Aorta (tissue), 5 donors: ENCODE measurements at regions not wholly inside any gene's neighbourhood (a gene's known extent, or its start where the extent isn't known, plus 50 kb on each side); places are given as distances from the start of the nearest gene placed in this dataset.

Experiments used
- ATAC-seq: fragments of 200-7000 bp; cut with Tn5 transposase; one replicate; pipeline ENCODE4 v1.9.1; 2022; ENCODE audit warnings: moderate library complexity; ENCODE audit not compliant: low FRiP score
- DNase-seq, 2 donors: peaks; one replicate each; pipeline ENCODE4 v3.0.0-alpha.2; 2020
- H3K27ac ChIP-seq, 2 donors: one replicate each; pipeline ENCODE4 v1.5.1; 2013; ENCODE audit warnings: low read length in 2 of 2, mild to moderate bottlenecking in 2 of 2, moderate library complexity in 2 of 2, control low read depth in 1 of 2, inconsistent platforms in 1 of 2, low read depth in 1 of 2
- H3K27me3 ChIP-seq, 2 donors: one replicate each; pipeline ENCODE4 v1.6.1; 2013; ENCODE audit warnings: control low read depth in 1 of 2, low read length in 1 of 2, mild to moderate bottlenecking in 1 of 2, moderate library complexity in 1 of 2; ENCODE audit not compliant: insufficient read depth in 2 of 2, control insufficient read depth in 1 of 2
- H3K36me3 ChIP-seq, 2 donors: one replicate each; pipeline ENCODE4 v1.6.1; 2013; ENCODE audit warnings: control low read depth in 1 of 2, low read length in 1 of 2, mild to moderate bottlenecking in 1 of 2; ENCODE audit not compliant: insufficient read depth in 2 of 2, control insufficient read depth in 1 of 2
- H3K4me1 ChIP-seq, 2 donors: one replicate each; pipeline ENCODE4 v1.6.1; 2013; ENCODE audit warnings: low read length in 2 of 2, control low read depth in 1 of 2, mild to moderate bottlenecking in 1 of 2, moderate library complexity in 1 of 2; ENCODE audit not compliant: insufficient read depth in 2 of 2, control insufficient read depth in 1 of 2
- H3K4me3 ChIP-seq, 2 donors: one replicate each; pipeline ENCODE4 v1.5.1; 2013; ENCODE audit warnings: low read length in 2 of 2, control low read depth in 1 of 2, mild to moderate bottlenecking in 1 of 2
- H3K9me3 ChIP-seq: one replicate; pipeline ENCODE4 v1.6.1; 2013; ENCODE audit warnings: mild to moderate bottlenecking, low read length; ENCODE audit not compliant: control insufficient read depth
- WGBS, 2 donors: extraction: QIAGEN DNeasy Blood & Tissue Kit; methylation state at CpG; one replicate each; pipeline ENCODE4 v1.1.7; 2013; 5-methylcytosine and 5-hydroxymethylcytosine counted together
- intact Hi-C, 2 donors: fragments of 100-400 bp; cut with DNase I; formaldehyde crosslinking; loops; one replicate each; pipeline versions ENCODE4 v1.14.2 to v1.15.0; 2022
- donor health status: healthy with polysubstance abuse.
- donor health status: Bipolar disorder and iron deficiency.
- donor health status: DM: no; HTN: no; CAD: no.
- donor health status: DM: no; HTN: no; CAD: no.
- donor health status: DM: yes; HTN: yes; CAD: no.

GRCh38 chr10:55019439-55019838 lies 218.4 kb upstream of the PCDH15 start:
- DNase-seq, result no peak
- Histone ChIP-seq H3K4me3 (no peak overlapping the region), H3K27me3 (no peaks in the 10 kb centered on the region), H3K36me3 (no peaks in the 10 kb centered on the region), H3K4me1 (no peaks in the 10 kb centered on the region), H3K27ac (no peak overlapping the region), H3K9me3 (no peaks in the 10 kb centered on the region)
- WGBS, 2 donors, result 17 to 20% methylated on average over 2 of the region's 2 CpGs
- intact Hi-C loops, result no loop called here
- no peak for ATAC-seq

DNA sequence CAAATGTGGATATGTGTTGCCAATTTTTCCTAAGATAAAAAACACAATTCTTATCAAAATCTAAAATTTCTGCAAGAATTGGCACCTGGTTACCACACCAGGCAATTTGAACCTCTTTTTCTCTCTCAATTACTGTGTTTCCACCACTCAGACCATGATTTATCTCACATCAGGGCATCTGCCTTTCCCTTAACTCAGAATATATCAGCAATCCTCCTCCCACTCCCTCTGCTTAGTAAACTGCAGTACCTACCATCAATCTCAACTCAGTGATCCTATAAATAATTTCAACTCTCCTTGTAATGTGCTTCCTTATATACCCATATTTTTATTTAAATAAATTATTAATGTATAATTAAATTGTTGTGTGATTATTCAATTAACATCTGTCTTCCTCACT lies 212.3 kb upstream of the PCDH15 start:
- Histone ChIP-seq H3K27me3 (no peaks in the 10 kb centered on the region), H3K4me3 (no peak overlapping the region), H3K9me3 (no peaks in the 10 kb centered on the region), H3K36me3 (no peaks in the 10 kb centered on the region), H3K27ac (no peak overlapping the region), H3K4me1 (no peaks in the 10 kb centered on the region)
- intact Hi-C loops, result no loop called here
- no peak for ATAC-seq
- no peak for DNase-seq

DNA sequence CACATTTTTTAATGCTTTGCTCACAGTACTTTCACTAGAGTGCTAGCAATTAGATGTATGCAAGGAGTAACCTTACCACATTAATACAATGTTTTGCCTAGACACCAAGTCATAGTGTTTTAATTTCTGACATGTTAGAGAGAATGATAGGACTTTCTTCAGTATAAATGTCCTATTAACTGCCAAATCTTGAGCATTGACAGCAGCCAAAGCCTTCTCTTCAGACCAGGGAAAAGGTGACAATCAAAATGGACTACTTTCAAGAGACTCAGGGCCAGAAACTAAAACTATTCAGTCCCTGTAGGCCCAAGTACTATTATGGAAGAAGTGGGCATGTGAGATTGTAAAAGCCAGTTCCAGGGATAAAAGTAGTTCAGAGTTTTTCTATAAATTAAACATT lies 201.4 kb upstream of the PCDH15 start:
- no peak for ATAC-seq
- intact Hi-C loops, result no loop called here
- Histone ChIP-seq H3K27ac (no peak overlapping the region), H3K27me3 (no peaks in the 10 kb centered on the region), H3K9me3 (no peaks in the 10 kb centered on the region), H3K4me1 (peaks cover 0 to 5% of the 10 kb centered on the region in 2 donors), H3K4me3 (no peak overlapping the region), H3K36me3 (no peaks in the 10 kb centered on the region)
- no peak for DNase-seq

- no peaks in the 10 kb centered on the region for H3K27me3 ChIP-seq
- no peak overlapping the region for H3K27ac ChIP-seq
- ATAC-seq, result peak; percentile 38
- no peak for DNase-seq
- intact Hi-C loops, result no loop called here
- no peaks in the 10 kb centered on the region for H3K36me3 ChIP-seq
- no peak overlapping the region for H3K4me3 ChIP-seq
- 88 to 95% methylated on average over 1 of the region's 1 CpG for WGBS, 2 donors
- peaks cover 0 to 5% of the 10 kb centered on the region in 2 donors for H3K4me1 ChIP-seq
- H3K9me3 ChIP-seq, result no peaks in the 10 kb centered on the region
Measured at GRCh38 chr10:55001422-55001821, 200.4 kb upstream of the PCDH15 start.

DNA sequence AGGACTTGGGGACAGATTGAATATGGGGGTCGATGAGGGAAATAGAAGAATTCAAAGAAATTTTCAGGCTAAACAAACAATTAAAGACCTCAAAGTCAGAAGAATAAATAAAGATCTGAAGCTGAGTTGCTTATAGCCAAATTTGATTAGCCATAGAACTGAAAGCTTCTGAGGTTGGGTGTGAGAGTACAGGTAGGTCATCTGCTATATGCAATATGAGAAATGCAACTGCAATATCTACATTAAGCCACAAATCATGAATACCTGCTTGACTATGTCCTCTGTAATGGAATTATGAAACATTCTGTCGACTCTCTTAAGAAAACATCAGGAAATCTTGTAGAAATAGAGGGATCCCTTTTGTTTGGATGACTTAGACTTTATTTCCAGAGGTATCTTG lies 192.1 kb upstream of the PCDH15 start:
- ATAC-seq, result no peak
- H3K27ac ChIP-seq, result no peak overlapping the region
- H3K4me3 ChIP-seq, result no peak overlapping the region
- intact Hi-C loops, result no loop called here
- DNase-seq, result no peak
- H3K36me3 ChIP-seq, result no peaks in the 10 kb centered on the region
- WGBS, 2 donors, result 74% methylated on average over 2 of the region's 2 CpGs
- no peaks in the 10 kb centered on the region for H3K27me3 ChIP-seq
- H3K9me3 ChIP-seq, result peaks cover 1% of the 10 kb centered on the region
- no peaks in the 10 kb centered on the region for H3K4me1 ChIP-seq

- intact Hi-C loops, result no loop called here
- Histone ChIP-seq H3K27ac (no peak overlapping the region), H3K4me1 (no peaks in the 10 kb centered on the region), H3K27me3 (no peaks in the 10 kb centered on the region), H3K36me3 (no peaks in the 10 kb centered on the region), H3K4me3 (no peak overlapping the region), H3K9me3 (peaks cover 1% of the 10 kb centered on the region)
- no peak for DNase-seq
- ATAC-seq, result no peak
- 10 to 14% methylated on average over 1 of the region's 1 CpG for whole genome bisulfite sequencing, 2 donors
Measured at GRCh38 chr10:54985732-54986131, 184.7 kb upstream of the PCDH15 start.

DNA sequence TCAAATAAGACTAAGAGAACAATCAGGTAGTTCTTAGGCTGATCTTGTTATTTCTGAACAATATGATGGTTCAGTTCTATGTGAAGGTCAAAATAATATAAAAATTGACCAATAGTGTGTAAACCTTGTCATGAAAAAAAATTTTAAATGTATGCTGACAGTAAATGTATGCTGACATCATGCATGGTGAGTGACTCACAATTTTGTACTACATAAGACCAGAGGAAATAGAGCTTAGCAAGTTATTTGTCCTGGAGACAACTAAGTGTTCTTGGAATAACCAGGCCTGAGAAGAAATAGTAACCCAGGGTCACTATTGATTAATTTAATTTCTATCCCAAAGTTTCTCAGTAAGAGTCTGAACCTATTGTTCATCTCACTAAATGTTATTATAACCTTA lies 182.2 kb upstream of the PCDH15 start:
- ATAC-seq (no peak), DNase-seq (no peak)
- no peaks in the 10 kb centered on the region for H3K9me3 ChIP-seq
- intact Hi-C loops, result no loop called here
- H3K36me3 ChIP-seq, result no peaks in the 10 kb centered on the region
- H3K27ac ChIP-seq, result no peak overlapping the region
- no peak overlapping the region for H3K4me3 ChIP-seq
- no peaks in the 10 kb centered on the region for H3K27me3 ChIP-seq
- H3K4me1 ChIP-seq, result no peaks in the 10 kb centered on the region

DNA sequence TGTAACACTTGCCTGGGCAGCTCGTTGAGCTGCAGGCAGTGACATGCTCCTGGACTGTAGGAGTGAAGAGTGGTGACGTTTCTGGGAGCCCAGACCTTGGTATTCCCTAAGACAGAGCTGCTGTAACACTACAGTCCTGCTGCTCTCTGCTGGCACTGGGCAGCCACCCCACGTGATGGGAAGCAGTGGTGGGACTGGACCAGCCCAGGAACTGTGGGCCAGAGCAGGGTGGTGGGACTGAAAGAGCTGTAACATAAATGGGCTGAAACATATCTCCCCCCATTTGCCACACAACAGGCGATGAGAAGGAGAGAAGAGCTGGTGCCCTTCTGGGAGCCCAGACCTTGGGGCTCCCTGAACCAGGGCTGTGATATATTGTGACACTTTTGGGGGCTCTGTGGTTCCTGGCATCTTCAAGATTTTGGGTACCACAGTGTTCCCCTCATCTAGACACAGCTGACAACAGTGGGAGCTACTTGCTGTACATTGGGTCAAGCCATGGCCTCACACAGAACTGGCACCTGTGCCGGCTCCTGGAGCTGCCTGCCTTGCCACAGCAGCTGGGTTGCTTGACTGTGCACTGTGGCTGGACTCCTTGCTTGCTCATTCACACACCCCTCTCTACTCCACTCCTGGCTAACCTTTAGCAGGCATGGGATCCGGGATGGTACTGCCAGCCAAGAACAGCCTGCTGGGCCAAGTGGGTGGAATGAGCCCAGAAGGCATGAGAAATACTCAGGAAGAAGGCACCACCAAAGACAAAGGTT lies 161.3 kb upstream of the PCDH15 start:
- intact Hi-C loops, result no loop called here

DNA sequence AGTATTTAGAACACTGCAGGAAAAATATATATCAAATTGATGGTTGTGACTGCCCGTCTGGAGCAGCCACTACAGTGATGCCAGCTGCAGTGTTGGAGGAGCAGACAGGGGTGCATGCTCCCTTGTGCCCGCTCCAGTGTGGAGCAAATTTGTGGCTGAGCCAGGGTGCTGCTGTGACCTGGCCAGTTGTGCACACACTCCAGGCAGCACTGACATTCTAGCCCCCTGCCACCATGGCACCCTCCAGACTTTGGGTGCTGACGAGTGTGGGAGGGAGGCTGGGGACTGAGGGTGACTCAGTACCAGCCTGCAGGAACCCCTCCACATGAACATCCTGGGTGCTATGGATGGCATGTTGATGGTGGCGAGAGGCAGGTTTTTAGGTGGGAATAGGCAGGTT lies 160.0 kb upstream of the PCDH15 start:
- H3K4me1 ChIP-seq, result no peaks in the 10 kb centered on the region
- ATAC-seq, result peak; percentile 48
- intact Hi-C loops, result no loop called here
- no peaks in the 10 kb centered on the region for H3K36me3 ChIP-seq
- 86 to 88% methylated on average over 4 of the region's 4 CpGs for WGBS, 2 donors
- H3K27me3 ChIP-seq, result no peaks in the 10 kb centered on the region
- no peaks in the 10 kb centered on the region for H3K9me3 ChIP-seq
- H3K4me3 ChIP-seq, result no peak overlapping the region
- DNase-seq, result no peak
- no peak overlapping the region for H3K27ac ChIP-seq

More for the DNA sequence above, 161.3 kb upstream of the PCDH15 start:
- WGBS, 2 donors, result 65 to 73% methylated on average over 6 of the region's 6 CpGs
- Histone ChIP-seq H3K9me3 (no peaks in the 10 kb centered on the region), H3K4me3 (no peak overlapping the region), H3K27ac (no peak overlapping the region), H3K36me3 (no peaks in the 10 kb centered on the region), H3K27me3 (no peaks in the 10 kb centered on the region), H3K4me1 (no peaks in the 10 kb centered on the region)
- no peak for DNase-seq
- peak; percentile 62 for ATAC-seq
